OCI-LY3 (cell line): ENCODE measurements at regions not wholly inside any gene's neighbourhood (a gene's known extent, or its start where the extent isn't known, plus 50 kb on each side); places are given as distances from the start of the nearest gene placed in this dataset.

ENCODE experiments used
- H2AFZ ChIP-seq: fragments of 200-600, 300-600 bp; shearing (Covaris generic); 2 replicates; pipeline ENCODE4 v1.6.0; 2014; ENCODE audit warnings: antibody characterized with exemption, low read depth, low read length
- H3K27ac ChIP-seq: fragments of 200-600, 300-600 bp; sonication (generic); 2 replicates; pipeline ENCODE4 v1.5.1; 2014; ENCODE audit warnings: mild to moderate bottlenecking, low read length, moderate library complexity, mixed read lengths
- H3K27me3 ChIP-seq: fragments of 200-600, 300-600 bp; sonication (generic); 2 replicates; pipeline ENCODE4 v1.6.1; 2014; ENCODE audit warnings: low read depth, low read length, mixed read lengths
- H3K36me3 ChIP-seq: fragments of 200-600, 300-600 bp; sonication (generic); replicated peaks from 2 replicates; pipeline ENCODE3; 2014; ENCODE audit warnings: low read depth, low read length, mixed read lengths
- H3K4me1 ChIP-seq: fragments of 300-600, 200-600 bp; sonication (generic); 2 replicates; pipeline ENCODE4 v1.6.1; 2014; ENCODE audit warnings: low read length, mixed read lengths
- H3K4me2 ChIP-seq: fragments of 200-600, 300-600 bp; sonication (generic); 2 replicates; pipeline ENCODE4 v1.6.1; 2014; ENCODE audit warnings: low read length, mixed read lengths
- H3K4me3 ChIP-seq: fragments of 300-600, 200-600 bp; sonication (generic); 2 replicates; pipeline ENCODE4 v1.5.1; 2014; ENCODE audit warnings: antibody characterized with exemption, mild to moderate bottlenecking, low read length, moderate library complexity
- H3K79me2 ChIP-seq: fragments of 300-600, 200-600 bp; shearing (Covaris generic); 2 replicates; pipeline ENCODE4 v1.6.1; 2014; ENCODE audit warnings: mild to moderate bottlenecking, low read length, mixed read lengths
- H3K9ac ChIP-seq: fragments of 300-600, 200-600 bp; shearing (Covaris generic); 2 replicates; pipeline ENCODE4 v1.6.0; 2014; ENCODE audit warnings: mild to moderate bottlenecking, low read length, moderate library complexity
- H3K9me3 ChIP-seq: fragments of 200-600, 300-600 bp; shearing (Covaris generic); 2 replicates; pipeline ENCODE4 v1.6.1; 2014; ENCODE audit warnings: low read length, mixed read lengths; ENCODE audit not compliant: insufficient read depth
- H4K20me1 ChIP-seq: fragments of 200-600, 300-600 bp; sonication (generic); 2 replicates; pipeline ENCODE4 v1.6.1; 2016; ENCODE audit warnings: low read length, mixed read lengths; ENCODE audit not compliant: insufficient read depth
- CTCF ChIP-seq: fragments of 200-600, 300-600 bp; sonication (generic); IDR thresholded peaks from 2 replicates; pipeline ENCODE4 v1.5.1; 2014; ENCODE audit warnings: antibody characterized with exemption, low read length, low read depth
- EZH2phosphoT487 ChIP-seq: fragments of 200-600 bp; shearing (Covaris generic); IDR thresholded peaks from 2 replicates; pipeline ENCODE4 v1.6.1; 2018; ENCODE audit warnings: antibody characterized with exemption, mixed run types, low read depth

GRCh38 chr18:3380384-3380961, 69.5 kb upstream of the TGIF1 start:
- Histone ChIP-seq H3K9ac (peak overlapping the region; percentile 24; the same call in 1 of the 2 replicates), H3K79me2 (no peaks in the 10 kb centered on the region), H4K20me1 (no peaks in the 10 kb centered on the region), H3K4me2 (peak overlapping the region; percentile 40), H3K9me3 (no peaks in the 10 kb centered on the region), H2AFZ (peak overlapping the region; percentile 60; the same call in 1 of the 2 replicates), H3K4me3 (peak overlapping the region; percentile 31), H3K27me3 (no peaks in the 10 kb centered on the region), H3K36me3 (no peaks in the 10 kb centered on the region), H3K4me1 (peaks cover 41% of the 10 kb centered on the region), H3K27ac (peak overlapping the region; percentile 30; the same call in 1 of the 2 replicates)
- TF ChIP-seq CTCF (peak; percentile 58), EZH2phosphoT487 (no peak)

GRCh38 chr18:3383381-3383915, 66.5 kb upstream of the TGIF1 start:
- no peaks in the 10 kb centered on the region for H3K79me2 ChIP-seq
- peak overlapping the region; percentile 5; the same call in 1 of the 2 replicates for H2AFZ ChIP-seq
- H3K4me1 ChIP-seq, result peaks cover 56% of the 10 kb centered on the region
- H3K27me3 ChIP-seq, result no peaks in the 10 kb centered on the region
- H3K27ac ChIP-seq, result peak overlapping the region; percentile 80
- no peaks in the 10 kb centered on the region for H4K20me1 ChIP-seq
- 0 out of 2 replicates have a peak, but pooled peaks cover 3% of the 10 kb centered on the region for H3K9me3 ChIP-seq
- H3K4me3 ChIP-seq, result no peak overlapping the region
- no peak for TF ChIP-seq CTCF
- TF ChIP-seq EZH2phosphoT487, result no peak
- peak overlapping the region; percentile 52; the same call in 1 of the 2 replicates for H3K9ac ChIP-seq
- peaks cover 2% of the 10 kb centered on the region for H3K36me3 ChIP-seq
- peak overlapping the region; percentile 49 for H3K4me2 ChIP-seq

GRCh38 chr18:3384664-3385563, 65.1 kb upstream of the TGIF1 start:
- peak overlapping the region; percentile 49 for H3K4me2 ChIP-seq

More at GRCh38 chr18:3384664-3385563, 65.1 kb upstream of the TGIF1 start:
- peak overlapping the region; percentile 52 for H3K9ac ChIP-seq
- TF ChIP-seq CTCF (no peak), EZH2phosphoT487 (no peak)
- peak overlapping the region; percentile 13 for H2AFZ ChIP-seq
- peak overlapping the region; percentile 80 for H3K27ac ChIP-seq
- H3K27me3 ChIP-seq, result no peaks in the 10 kb centered on the region
- H3K79me2 ChIP-seq, result no peaks in the 10 kb centered on the region
- peaks cover 7% of the 10 kb centered on the region for H3K36me3 ChIP-seq
- H4K20me1 ChIP-seq, result no peaks in the 10 kb centered on the region
- peaks cover 54% of the 10 kb centered on the region for H3K4me1 ChIP-seq
- H3K4me3 ChIP-seq, result peak overlapping the region; percentile 17
- H3K9me3 ChIP-seq, result peaks cover 9% of the 10 kb centered on the region; the same call in 1 of the 2 replicates
